Mesodermal cell (in vitro differentiated cells): ENCODE measurements at regions not wholly inside any gene's neighbourhood (a gene's known extent, or its start where the extent isn't known, plus 50 kb on each side); places are given as distances from the start of the nearest gene placed in this dataset.

Experiments
- H3K27ac ChIP-seq: 2 replicates; pipeline ENCODE4 v1.7.0; 2013; ENCODE audit warnings: mild to moderate bottlenecking, low read depth, low read length, moderate library complexity; ENCODE audit not compliant: severe bottlenecking
- H3K36me3 ChIP-seq: 2 replicates; pipeline ENCODE4 v1.7.1; 2013; ENCODE audit warnings: mild to moderate bottlenecking, low read length, moderate library complexity; ENCODE audit not compliant: control insufficient read depth, insufficient read depth
- H3K4me1 ChIP-seq: one replicate; pipeline ENCODE4 v1.7.1; 2013; ENCODE audit warnings: mild to moderate bottlenecking, low read length; ENCODE audit not compliant: insufficient read depth, control insufficient read depth, poor library complexity, severe bottlenecking
- H3K4me3 ChIP-seq: 2 replicates; pipeline ENCODE4 v1.7.0; 2013; ENCODE audit warnings: low read length, control low read depth, mild to moderate bottlenecking; ENCODE audit not compliant: insufficient read depth, poor library complexity, severe bottlenecking; ENCODE audit errors: extremely low read depth
- H3K9me3 ChIP-seq: 2 replicates; pipeline ENCODE4 v1.7.1; 2013; ENCODE audit warnings: mild to moderate bottlenecking, low read length, moderate library complexity; ENCODE audit not compliant: control insufficient read depth
- WGBS, 2 experiments: methylation state at CpG; one replicate each; pipeline ENCODE4 v1.1.5; 2013; ENCODE audit warnings: missing lambda C conversion rate in 2 of 2; ENCODE audit not compliant: insufficient coverage in 2 of 2; 5-methylcytosine and 5-hydroxymethylcytosine counted together

GRCh38 chr7:3194501-3195141, 106.4 kb upstream of the SDK1 start:
- Histone ChIP-seq H3K4me1 (no peaks in the 10 kb centered on the region), H3K9me3 (no peaks in the 10 kb centered on the region), H3K4me3 (no peak overlapping the region), H3K27ac (peak overlapping the region; percentile 68), H3K36me3 (no peaks in the 10 kb centered on the region)
- WGBS, 2 experiments, result 47 to 50% methylated on average over 6 to 7 of the region's 7 CpGs

- no peaks in the 10 kb centered on the region for H3K4me1 ChIP-seq
- no peaks in the 10 kb centered on the region for H3K9me3 ChIP-seq
- peak overlapping the region; percentile 68 for H3K27ac ChIP-seq
- 69 to 85% methylated on average over 4 to 5 of the region's 6 CpGs for WGBS, 2 experiments
- no peaks in the 10 kb centered on the region for H3K36me3 ChIP-seq
- H3K4me3 ChIP-seq, result no peak overlapping the region
Observed at GRCh38 chr7:3195160-3195559, 105.9 kb upstream of the SDK1 start.

GRCh38 chr7:3196629-3197400, 104.2 kb upstream of the SDK1 start:
- no peaks in the 10 kb centered on the region for H3K36me3 ChIP-seq
- H3K4me1 ChIP-seq, result no peaks in the 10 kb centered on the region
- 85% methylated on average over 17 to 19 of the region's 21 CpGs for WGBS, 2 experiments
- H3K27ac ChIP-seq, result no peak overlapping the region
- no peak overlapping the region for H3K4me3 ChIP-seq
- no peaks in the 10 kb centered on the region for H3K9me3 ChIP-seq

- no peak overlapping the region for H3K4me3 ChIP-seq
- H3K27ac ChIP-seq, result no peak overlapping the region
- WGBS, 2 experiments, result 44 to 64% methylated on average over 2 to 3 of the region's 11 CpGs
- no peaks in the 10 kb centered on the region for H3K4me1 ChIP-seq
- H3K36me3 ChIP-seq, result no peaks in the 10 kb centered on the region
- H3K9me3 ChIP-seq, result no peaks in the 10 kb centered on the region
Observed at GRCh38 chr7:3197567-3198213, 103.4 kb upstream of the SDK1 start.

GRCh38 chr7:3198316-3198715, 102.7 kb upstream of the SDK1 start:
- H3K4me1 ChIP-seq, result no peaks in the 10 kb centered on the region
- no peak overlapping the region for H3K4me3 ChIP-seq
- H3K36me3 ChIP-seq, result no peaks in the 10 kb centered on the region
- no peaks in the 10 kb centered on the region for H3K9me3 ChIP-seq
- no peak overlapping the region for H3K27ac ChIP-seq

GRCh38 chr7:3200504-3200903, 100.5 kb upstream of the SDK1 start:
- no peak overlapping the region for H3K4me3 ChIP-seq
- no peaks in the 10 kb centered on the region for H3K36me3 ChIP-seq
- WGBS, 2 experiments, result 90 to 100% methylated on average over 1 of the region's 1 CpG
- H3K27ac ChIP-seq, result no peak overlapping the region
- H3K9me3 ChIP-seq, result no peaks in the 10 kb centered on the region
- H3K4me1 ChIP-seq, result no peaks in the 10 kb centered on the region

- 0% methylated on average over 1 of the region's 1 CpG for WGBS, 2 experiments
- H3K4me3 ChIP-seq, result no peak overlapping the region
- H3K9me3 ChIP-seq, result no peaks in the 10 kb centered on the region
- H3K27ac ChIP-seq, result no peak overlapping the region
- H3K4me1 ChIP-seq, result no peaks in the 10 kb centered on the region
- H3K36me3 ChIP-seq, result no peaks in the 10 kb centered on the region
Observed at GRCh38 chr7:3201306-3201705, 99.7 kb upstream of the SDK1 start.

- Histone ChIP-seq H3K9me3 (no peaks in the 10 kb centered on the region), H3K4me3 (no peak overlapping the region), H3K4me1 (no peaks in the 10 kb centered on the region), H3K36me3 (no peaks in the 10 kb centered on the region), H3K27ac (no peak overlapping the region)
- WGBS, 2 experiments, result 92 to 97% methylated on average over 5 of the region's 6 CpGs
Observed at GRCh38 chr7:3201937-3202710, 98.9 kb upstream of the SDK1 start.

- 80 to 81% methylated on average over 6 of the region's 6 CpGs for WGBS, 2 experiments
Observed at GRCh38 chr7:3204526-3204925, 96.5 kb upstream of the SDK1 start.

GRCh38 chr7:3206101-3206500, 95.0 kb upstream of the SDK1 start:
- Histone ChIP-seq H3K36me3 (no peaks in the 10 kb centered on the region), H3K4me1 (no peaks in the 10 kb centered on the region), H3K27ac (no peak overlapping the region), H3K9me3 (no peaks in the 10 kb centered on the region), H3K4me3 (no peak overlapping the region)
- WGBS, 2 experiments, result 89 to 96% methylated on average over 2 to 3 of the region's 5 CpGs

More at GRCh38 chr7:3204526-3204925, 96.5 kb upstream of the SDK1 start:
- Histone ChIP-seq H3K36me3 (no peaks in the 10 kb centered on the region), H3K9me3 (no peaks in the 10 kb centered on the region), H3K4me3 (no peak overlapping the region), H3K27ac (no peak overlapping the region), H3K4me1 (no peaks in the 10 kb centered on the region)
